ENCODE measurements at regions not wholly inside any gene's neighbourhood (a gene's known extent, or its start where the extent isn't known, plus 50 kb on each side); places are given as distances from the start of the nearest gene placed in this dataset.

- no peak overlapping the region for H3K4me3 ChIP-seq (ENCODE audit: low read depth, low read length)
- no peak for FAIRE-seq
- H3K27me3 ChIP-seq (ENCODE audit: control insufficient read depth, insufficient read depth, low read length): peaks cover under 1% of the 10 kb centered on the region
- H3K36me3 ChIP-seq (ENCODE audit: control insufficient read depth, insufficient read depth, low read length): no peaks in the 10 kb centered on the region
- DNase-seq (ENCODE audit: low read depth): no peak
- TF ChIP-seq CTCF (IDR thresholded peaks at IDR 0.05; ENCODE audit: insufficient read depth, low read length, severe bottlenecking): no peak
Observed at GRCh38 chr14:49494836-49495235, 91.3 kb downstream of the RPS29 start.

- DNase-seq (ENCODE audit: low read depth): no peak
- Histone ChIP-seq H3K36me3 (ENCODE audit: control insufficient read depth, insufficient read depth, low read length) (no peaks in the 10 kb centered on the region), H3K27me3 (ENCODE audit: control insufficient read depth, insufficient read depth, low read length) (no peaks in the 10 kb centered on the region), H3K4me3 (ENCODE audit: low read depth, low read length) (no peak overlapping the region)
- no peak for TF ChIP-seq CTCF (IDR thresholded peaks at IDR 0.05; ENCODE audit: insufficient read depth, low read length, severe bottlenecking)
- no peak for FAIRE-seq
Observed at GRCh38 chr14:49493557-49493956, 92.6 kb downstream of the RPS29 start.

GRCh38 chr14:49492151-49492550, 94.0 kb downstream of the RPS29 start:
- DNase-seq (ENCODE audit: low read depth) (no peak), FAIRE-seq (no peak)
- no peaks in the 10 kb centered on the region for H3K27me3 ChIP-seq (ENCODE audit: control insufficient read depth, insufficient read depth, low read length)
- no peak for TF ChIP-seq CTCF (IDR thresholded peaks at IDR 0.05; ENCODE audit: insufficient read depth, low read length, severe bottlenecking)
- no peaks in the 10 kb centered on the region for H3K36me3 ChIP-seq (ENCODE audit: control insufficient read depth, insufficient read depth, low read length)
- no peak overlapping the region for H3K4me3 ChIP-seq (ENCODE audit: low read depth, low read length)

DNA sequence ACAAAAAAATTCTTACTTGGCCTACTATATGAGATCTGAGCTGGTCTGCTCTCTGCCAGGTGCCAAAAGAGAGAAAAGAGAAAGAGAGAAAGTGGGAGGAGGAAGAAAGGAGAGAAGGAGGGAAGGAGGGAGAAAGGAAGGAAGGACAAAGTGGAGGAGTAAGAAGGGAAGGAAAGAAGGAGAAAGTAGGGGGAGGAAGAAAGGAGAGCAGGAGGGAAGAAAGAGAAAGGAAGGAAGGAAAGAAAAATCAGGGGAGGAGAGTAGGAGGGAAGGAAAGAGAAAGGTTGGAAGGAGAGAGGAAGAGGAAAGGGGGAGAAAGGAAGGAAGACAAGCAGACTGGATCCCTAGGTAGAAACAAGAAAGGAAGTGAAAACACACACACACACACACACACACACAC, 96.8 kb downstream of the RPS29 start:
- H3K36me3 ChIP-seq (ENCODE audit: control insufficient read depth, insufficient read depth, low read length): no peaks in the 10 kb centered on the region
- no peak overlapping the region for H3K4me3 ChIP-seq (ENCODE audit: low read depth, low read length)
- TF ChIP-seq CTCF (IDR thresholded peaks at IDR 0.05; ENCODE audit: insufficient read depth, low read length, severe bottlenecking): no peak
- DNase-seq (ENCODE audit: low read depth) (no peak), FAIRE-seq (no peak)
- peaks cover 1% of the 10 kb centered on the region for H3K27me3 ChIP-seq (ENCODE audit: control insufficient read depth, insufficient read depth, low read length)

DNA sequence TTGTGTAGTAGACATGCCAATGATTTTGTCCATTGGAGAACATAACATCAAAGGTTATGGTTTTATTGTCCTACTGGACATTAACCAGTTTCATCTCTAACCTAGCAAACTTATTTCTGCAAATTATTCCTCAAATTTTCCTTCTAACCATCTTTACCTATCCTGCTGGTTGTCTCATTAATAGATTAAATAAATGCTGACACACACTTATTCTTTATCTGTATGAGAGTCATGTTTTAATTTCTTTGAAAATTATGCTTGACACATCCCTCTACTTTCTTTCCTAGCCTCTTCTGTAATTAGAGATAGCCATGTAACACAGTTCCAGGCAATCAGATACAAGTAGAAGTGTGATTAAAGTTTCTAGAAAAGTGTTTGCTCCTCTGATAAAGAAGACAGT, 98.9 kb downstream of the RPS29 start:
- no peaks in the 10 kb centered on the region for H3K36me3 ChIP-seq (ENCODE audit: control insufficient read depth, insufficient read depth, low read length)
- DNase-seq (ENCODE audit: low read depth) (no peak), FAIRE-seq (no peak)
- peaks cover 1% of the 10 kb centered on the region for H3K27me3 ChIP-seq (ENCODE audit: control insufficient read depth, insufficient read depth, low read length)
- H3K4me3 ChIP-seq (ENCODE audit: low read depth, low read length): no peak overlapping the region
- no peak for TF ChIP-seq CTCF (IDR thresholded peaks at IDR 0.05; ENCODE audit: insufficient read depth, low read length, severe bottlenecking)

DNA sequence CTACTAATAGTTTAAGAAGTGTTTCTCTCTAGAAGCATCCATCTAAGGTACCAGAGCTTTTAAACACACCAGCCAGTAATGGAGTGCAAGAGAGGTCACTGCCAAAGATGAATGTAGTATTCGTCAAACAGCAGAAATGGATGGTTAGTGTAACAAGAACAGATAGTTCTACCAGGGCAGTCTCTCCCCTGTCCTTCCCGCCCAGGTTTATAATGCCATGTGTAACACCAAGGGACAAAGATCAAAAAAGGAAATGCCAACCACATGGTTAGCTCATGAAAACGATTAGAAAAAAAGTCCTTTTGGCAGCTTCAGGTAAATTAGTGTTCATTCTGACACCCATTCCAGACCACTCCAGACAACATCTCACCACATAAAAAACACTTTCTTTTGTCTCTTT, 100.9 kb downstream of the RPS29 start:
- DNase-seq (ENCODE audit: low read depth) (no peak), FAIRE-seq (no peak)
- Histone ChIP-seq H3K36me3 (ENCODE audit: control insufficient read depth, insufficient read depth, low read length) (no peaks in the 10 kb centered on the region), H3K4me3 (ENCODE audit: low read depth, low read length) (no peak overlapping the region), H3K27me3 (ENCODE audit: control insufficient read depth, insufficient read depth, low read length) (peaks cover 1% of the 10 kb centered on the region)
- TF ChIP-seq CTCF (IDR thresholded peaks at IDR 0.05; ENCODE audit: insufficient read depth, low read length, severe bottlenecking): no peak
